ENCODE measurements at regions not wholly inside any gene's neighbourhood (a gene's known extent, or its start where the extent isn't known, plus 50 kb on each side); places are given as distances from the start of the nearest gene placed in this dataset.

- Histone ChIP-seq H3K79me2 (replicated peaks; ENCODE audit: insufficient read depth) (no peaks in the 10 kb centered on the region), H3K36me3 (ENCODE audit: insufficient read depth) (no peaks in the 10 kb centered on the region), H4K20me1 (replicated peaks; ENCODE audit: insufficient read depth) (no peaks in the 10 kb centered on the region), H3K9me2 (ENCODE audit: insufficient read depth) (no peaks in the 10 kb centered on the region; the same call in 1 of the 2 replicates), H3K27ac (ENCODE audit: low read depth) (no peak overlapping the region), H3K4me3 (no peak overlapping the region), H3K4me2 (no peak overlapping the region), H3F3A (replicated peaks; ENCODE audit: low read depth) (no peaks in the 10 kb centered on the region), H3K4me1 (ENCODE audit: insufficient read depth) (no peaks in the 10 kb centered on the region), H2AFZ (no peak overlapping the region), H3K27me3 (ENCODE audit: insufficient read depth) (no peaks in the 10 kb centered on the region)
- H3K36me3 Mint-ChIP-seq (ENCODE audit: low read depth), result 0 out of 3 replicates have a peak, but pooled peaks cover 4% of the 10 kb centered on the region
- ATAC-seq (no peak), DNase-seq (ENCODE audit: low spot score) (no peak)
- no peak for TF ChIP-seq REST (IDR thresholded peaks at IDR 0.05; ENCODE audit: unreplicated experiment)
- TF ChIP-seq ETS1 (IDR thresholded peaks at IDR 0.05), result no peak
- TF ChIP-seq STAT1 (IDR thresholded peaks at IDR 0.05; ENCODE audit: unreplicated experiment), result no peak
- TF ChIP-seq CTCF (conservative IDR thresholded peaks at IDR 0.05; ENCODE audit: low read depth in 2 of 2), result no peak
- no peak for TF ChIP-seq CREB1 (CRISPR knock-in tag; IDR thresholded peaks at IDR 0.05; ENCODE audit: low read depth)
- no peak for TF ChIP-seq EZH2 (IDR thresholded peaks at IDR 0.05; ENCODE audit: low read depth, unreplicated experiment)
- no peak for TF ChIP-seq EZH2phosphoT487 (IDR thresholded peaks at IDR 0.05; ENCODE audit: unreplicated experiment)
- TF ChIP-seq ZNF462 (CRISPR knock-in tag; IDR thresholded peaks at IDR 0.05), result no peak
- TF ChIP-seq POLR2AphosphoS5 (IDR thresholded peaks at IDR 0.05; ENCODE audit: low read depth), result no peak
- H3K9me3 Mint-ChIP-seq, result peaks cover 8% of the 10 kb centered on the region; the same call in 2 of the 3 replicates
- H3K27ac Mint-ChIP-seq, result no peak overlapping the region
- no peak overlapping the region for H3K4me3 Mint-ChIP-seq
- H3K27me3 Mint-ChIP-seq (ENCODE audit: insufficient read depth, low read depth, poor library complexity), result no peaks in the 10 kb centered on the region
- no peaks in the 10 kb centered on the region for H3K4me1 Mint-ChIP-seq
Observed at GRCh38 chr1:208691012-208691411, 446.8 kb upstream of the PLXNA2 start.

Data from GM23338 (cell line).